Colonic mucosa (tissue), 4 donors: ENCODE measurements at regions not wholly inside any gene's neighbourhood (a gene's known extent, or its start where the extent isn't known, plus 50 kb on each side); places are given as distances from the start of the nearest gene placed in this dataset.

ENCODE experiments used
- DNase-seq: peaks from one replicate; pipeline ENCODE4 v3.0.0-alpha.2; 2020
- H3K27ac ChIP-seq: fragments of 200-600 bp; one replicate; pipeline ENCODE4 v1.8.0; 2021
- H3K27me3 ChIP-seq: fragments of 200-600 bp; one replicate; pipeline ENCODE4 v1.8.0; 2021
- H3K36me3 ChIP-seq: fragments of 200-600 bp; one replicate; pipeline ENCODE4 v1.8.0; 2021
- H3K4me1 ChIP-seq: fragments of 200-600 bp; one replicate; pipeline ENCODE4 v1.8.0; 2021; ENCODE audit warnings: mild to moderate bottlenecking
- H3K4me3 ChIP-seq: fragments of 200-600 bp; one replicate; pipeline ENCODE4 v1.8.0; 2021
- H3K9ac ChIP-seq, 2 donors: one replicate each; pipeline ENCODE4 v1.7.0; 2013; ENCODE audit warnings: control low read depth in 2 of 2, low read depth in 2 of 2, low read length in 2 of 2
- H3K9me3 ChIP-seq: fragments of 200-600 bp; one replicate; pipeline ENCODE4 v1.8.0; 2021
- intact Hi-C: fragments of 100-400 bp; cut with DNase I; formaldehyde crosslinking; loops from one replicate; pipeline ENCODE4 v1.14.1; 2022
- TF ChIP-seq, protein P1 (sequence below): fragments of 200-600 bp; IDR thresholded peaks from one replicate; pipeline ENCODE4 v1.8.0; 2022; ENCODE audit warnings: antibody characterized with exemption, mild to moderate bottlenecking
- donor health status: healthy.
- donor health status: DM: no; HTN: no; CAD: no.
- donor health status: DM: no; HTN: no; CAD: no.

DNA sequence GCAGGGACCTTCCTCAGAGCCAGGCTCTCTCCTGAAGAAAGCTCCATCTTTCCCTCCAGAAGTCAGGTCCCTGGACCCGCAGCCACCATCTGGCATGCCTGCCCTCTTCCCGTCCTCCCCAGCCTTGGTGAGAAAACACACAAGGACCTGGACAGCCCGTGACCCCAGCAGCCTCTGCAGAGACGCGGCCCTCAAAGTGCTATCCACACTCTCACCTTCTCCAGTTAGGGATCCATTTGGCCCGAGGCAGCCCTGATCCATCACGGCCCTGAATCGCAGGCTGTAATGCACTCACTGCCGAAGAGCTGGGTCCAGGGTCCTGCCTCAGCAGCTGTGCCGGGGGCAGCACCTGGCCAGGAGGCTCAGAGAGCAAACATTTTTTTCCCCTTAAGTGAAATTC lies 185.1 kb downstream of the OLFM1 start:
- no peak overlapping the region for H3K27ac ChIP-seq
- no peak overlapping the region for H3K9ac ChIP-seq
- intact Hi-C loops, result no loop called here
- no peak for DNase-seq
- H3K4me3 ChIP-seq, result no peak overlapping the region
- no peaks in the 10 kb centered on the region for H3K36me3 ChIP-seq
- H3K27me3 ChIP-seq, result no peaks in the 10 kb centered on the region
- H3K4me1 ChIP-seq, result no peaks in the 10 kb centered on the region
- H3K9me3 ChIP-seq, result no peaks in the 10 kb centered on the region
- TF ChIP-seq, protein P1, sequence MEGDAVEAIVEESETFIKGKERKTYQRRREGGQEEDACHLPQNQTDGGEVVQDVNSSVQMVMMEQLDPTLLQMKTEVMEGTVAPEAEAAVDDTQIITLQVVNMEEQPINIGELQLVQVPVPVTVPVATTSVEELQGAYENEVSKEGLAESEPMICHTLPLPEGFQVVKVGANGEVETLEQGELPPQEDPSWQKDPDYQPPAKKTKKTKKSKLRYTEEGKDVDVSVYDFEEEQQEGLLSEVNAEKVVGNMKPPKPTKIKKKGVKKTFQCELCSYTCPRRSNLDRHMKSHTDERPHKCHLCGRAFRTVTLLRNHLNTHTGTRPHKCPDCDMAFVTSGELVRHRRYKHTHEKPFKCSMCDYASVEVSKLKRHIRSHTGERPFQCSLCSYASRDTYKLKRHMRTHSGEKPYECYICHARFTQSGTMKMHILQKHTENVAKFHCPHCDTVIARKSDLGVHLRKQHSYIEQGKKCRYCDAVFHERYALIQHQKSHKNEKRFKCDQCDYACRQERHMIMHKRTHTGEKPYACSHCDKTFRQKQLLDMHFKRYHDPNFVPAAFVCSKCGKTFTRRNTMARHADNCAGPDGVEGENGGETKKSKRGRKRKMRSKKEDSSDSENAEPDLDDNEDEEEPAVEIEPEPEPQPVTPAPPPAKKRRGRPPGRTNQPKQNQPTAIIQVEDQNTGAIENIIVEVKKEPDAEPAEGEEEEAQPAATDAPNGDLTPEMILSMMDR, result no peak

DNA sequence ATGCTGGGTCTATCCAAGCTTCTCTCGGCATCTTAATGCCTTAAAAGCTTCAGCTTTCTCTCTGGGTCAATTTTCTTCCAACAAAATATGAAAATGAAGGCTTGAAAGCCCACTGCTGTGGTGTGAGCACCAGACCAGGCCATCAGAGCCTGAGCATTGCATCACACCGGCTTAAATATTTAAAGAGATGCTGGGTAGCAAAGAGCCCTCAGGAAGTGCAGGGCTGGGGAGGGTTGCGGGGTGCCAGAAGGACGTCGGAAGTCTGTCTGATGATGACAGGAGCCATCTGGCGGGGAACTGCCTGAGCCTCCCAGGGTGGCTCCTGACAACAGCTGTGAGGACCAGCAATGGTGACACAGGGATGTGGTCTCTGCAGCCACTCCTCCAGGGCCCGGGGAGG lies 185.5 kb downstream of the OLFM1 start:
- no peaks in the 10 kb centered on the region for H3K9me3 ChIP-seq
- no peaks in the 10 kb centered on the region for H3K36me3 ChIP-seq
- intact Hi-C loops, result no loop called here
- TF ChIP-seq, protein P1, result no peak
- no peak for DNase-seq
- H3K9ac ChIP-seq, result no peak overlapping the region
- no peaks in the 10 kb centered on the region for H3K27me3 ChIP-seq
- H3K4me1 ChIP-seq, result no peaks in the 10 kb centered on the region
- no peak overlapping the region for H3K4me3 ChIP-seq
- H3K27ac ChIP-seq, result no peak overlapping the region

DNA sequence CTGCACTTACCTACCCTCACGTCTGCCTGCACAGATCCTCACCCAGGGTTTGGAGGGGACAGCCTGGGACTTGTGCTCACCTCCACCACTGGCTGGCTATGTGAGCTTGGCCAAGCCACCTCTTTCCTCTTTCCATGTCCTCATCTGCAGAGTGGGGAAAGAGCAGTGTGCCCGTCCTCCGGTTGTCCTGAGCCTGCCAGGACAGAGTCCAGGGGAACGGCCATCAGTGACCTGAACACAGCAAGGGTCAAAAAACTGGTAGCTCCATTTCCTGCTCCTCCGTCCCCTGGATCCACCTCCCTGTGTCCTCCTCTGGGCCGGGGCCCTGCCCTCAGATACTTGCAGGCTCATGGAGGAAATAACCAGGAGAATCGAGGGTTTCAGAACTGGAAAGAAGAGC lies 187.7 kb downstream of the OLFM1 start:
- H3K27ac ChIP-seq, result no peak overlapping the region
- intact Hi-C loops, result no loop called here
- no peak overlapping the region for H3K9ac ChIP-seq
- no peak overlapping the region for H3K4me3 ChIP-seq
- DNase-seq, result no peak
- no peaks in the 10 kb centered on the region for H3K9me3 ChIP-seq
- no peaks in the 10 kb centered on the region for H3K4me1 ChIP-seq
- TF ChIP-seq, protein P1, result no peak
- no peaks in the 10 kb centered on the region for H3K27me3 ChIP-seq
- H3K36me3 ChIP-seq, result no peaks in the 10 kb centered on the region

DNA sequence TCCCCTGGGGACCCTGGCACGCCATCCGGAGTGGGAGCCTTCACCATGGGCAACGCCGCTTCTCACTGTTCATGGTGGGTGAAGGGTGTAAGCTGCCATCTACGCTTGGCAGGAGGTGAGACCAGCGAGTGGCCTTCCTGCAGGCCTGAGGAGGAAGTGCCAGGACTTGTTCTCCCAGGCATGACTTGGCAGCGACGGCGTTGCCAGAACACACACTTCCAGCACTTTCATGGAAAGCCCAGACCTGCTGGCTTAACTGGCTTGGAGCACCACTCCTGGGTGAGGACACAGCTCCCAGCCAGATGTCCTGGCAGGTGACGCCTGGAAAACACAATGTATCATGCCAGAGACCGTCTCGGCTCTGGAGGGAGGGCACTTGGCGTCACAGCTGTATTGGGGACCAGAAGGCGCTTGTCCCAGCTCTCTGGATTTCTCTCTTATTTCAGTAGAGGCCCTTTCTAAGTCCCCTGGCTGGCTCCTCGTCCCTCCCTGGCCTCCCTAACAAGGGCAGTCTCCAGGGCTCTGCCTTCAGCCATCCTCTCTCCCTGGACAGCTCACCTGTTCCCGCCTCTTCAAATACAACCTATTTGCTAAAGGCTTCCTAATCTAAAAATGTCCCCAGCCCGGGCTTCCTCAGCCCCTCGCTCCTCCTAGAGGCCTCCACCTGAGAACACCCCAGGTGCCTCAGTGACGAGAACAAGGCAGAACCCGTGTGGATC lies 188.3 kb downstream of the OLFM1 start:
- no peaks in the 10 kb centered on the region for H3K27me3 ChIP-seq
- H3K9ac ChIP-seq, result no peak overlapping the region
- DNase-seq, result no peak
- no peak overlapping the region for H3K27ac ChIP-seq
- TF ChIP-seq, protein P1, result no peak
- no peak overlapping the region for H3K4me3 ChIP-seq
- H3K36me3 ChIP-seq, result no peaks in the 10 kb centered on the region
- intact Hi-C loops, result no loop called here
- H3K4me1 ChIP-seq, result no peaks in the 10 kb centered on the region
- H3K9me3 ChIP-seq, result no peaks in the 10 kb centered on the region

DNA sequence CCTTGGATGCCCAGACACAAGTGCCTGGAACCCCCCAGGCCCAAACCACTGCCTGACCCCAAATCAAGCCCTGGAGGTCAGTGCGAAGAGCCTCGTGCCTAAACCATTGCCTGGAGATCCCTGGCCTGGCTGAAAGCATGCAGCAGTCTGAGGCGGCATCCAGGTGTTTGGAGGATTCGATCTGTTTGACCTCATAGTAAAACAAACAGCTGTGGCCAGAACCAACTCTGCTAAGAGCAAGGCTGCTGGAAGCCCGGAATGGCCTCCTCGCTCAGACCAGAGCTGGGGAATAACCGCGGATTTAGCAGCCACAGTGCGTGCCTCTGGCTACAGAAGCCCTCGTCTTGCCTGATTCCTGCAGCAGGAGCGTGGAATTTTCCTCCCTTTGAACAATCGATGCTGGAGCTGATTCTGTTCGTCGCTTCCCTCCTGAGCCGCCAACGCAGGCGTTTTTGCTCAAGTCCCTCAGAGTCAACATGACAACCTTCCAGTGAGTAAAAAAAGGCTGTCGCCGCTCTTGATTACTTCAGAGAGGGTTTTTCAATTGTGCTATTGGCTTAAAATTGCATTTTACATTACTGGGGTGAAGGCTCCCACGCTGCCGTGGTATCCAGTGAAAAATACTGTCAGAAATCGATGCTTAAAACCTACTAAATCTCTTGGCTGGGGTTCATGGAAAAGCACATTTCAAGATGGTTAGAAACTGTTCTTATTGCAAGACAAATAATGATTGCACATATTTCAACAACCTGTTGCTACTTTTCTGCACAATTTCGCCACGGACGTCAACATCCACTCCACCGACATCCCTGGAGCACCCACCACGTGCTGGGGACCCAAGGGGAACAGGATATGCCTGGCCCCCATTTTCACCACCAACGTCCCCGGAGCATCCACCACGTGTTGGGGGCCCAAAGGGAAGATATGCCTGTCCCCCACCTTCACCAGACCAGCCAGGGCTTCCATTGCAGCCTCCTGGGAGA lies 190.0 kb downstream of the OLFM1 start:
- no peak overlapping the region for H3K9ac ChIP-seq
- TF ChIP-seq, protein P1, result no peak
- H3K36me3 ChIP-seq, result no peaks in the 10 kb centered on the region
- intact Hi-C loops, result no loop called here
- DNase-seq, result no peak
- H3K9me3 ChIP-seq, result no peaks in the 10 kb centered on the region
- no peak overlapping the region for H3K27ac ChIP-seq
- H3K27me3 ChIP-seq, result no peaks in the 10 kb centered on the region
- no peaks in the 10 kb centered on the region for H3K4me1 ChIP-seq
- no peak overlapping the region for H3K4me3 ChIP-seq
